Chondrocyte (in vitro differentiated cells): ENCODE measurements at regions not wholly inside any gene's neighbourhood (a gene's known extent, or its start where the extent isn't known, plus 50 kb on each side); places are given as distances from the start of the nearest gene placed in this dataset.

Source experiments
- DNase-seq: peaks from one replicate; pipeline ENCODE4 v3.0.0; 2021; ENCODE audit warnings: mixed read lengths, low spot score
- H3K27ac Mint-ChIP-seq: one replicate; pipeline ENCODE4 v1.8.0; 2021; ENCODE audit warnings: mild to moderate bottlenecking, moderate library complexity, mixed read lengths; ENCODE audit not compliant: unreplicated experiment
- H3K27me3 Mint-ChIP-seq: 2 replicates; pipeline ENCODE4 v1.8.0; 2021; ENCODE audit warnings: low read depth, mixed read lengths
- H3K36me3 Mint-ChIP-seq: 2 replicates; pipeline ENCODE4 v1.8.0; 2021; ENCODE audit warnings: low read depth, mixed read lengths
- H3K4me1 Mint-ChIP-seq: 2 replicates; pipeline ENCODE4 v1.8.0; 2021; ENCODE audit warnings: low read depth, mild to moderate bottlenecking, mixed read lengths
- H3K4me3 Mint-ChIP-seq: one replicate; pipeline ENCODE4 v1.8.0; 2021; ENCODE audit warnings: mild to moderate bottlenecking, moderate library complexity, mixed read lengths; ENCODE audit not compliant: unreplicated experiment
- H3K9me3 Mint-ChIP-seq: 2 replicates; pipeline ENCODE4 v1.8.0; 2021; ENCODE audit warnings: low read depth, mixed read lengths
- TF ChIP-seq, protein P1 (sequence below): fragments of 200-600 bp; sonication (generic); IDR thresholded peaks from 2 replicates; pipeline ENCODE4 v1.5.0; 2021; ENCODE audit warnings: antibody characterized with exemption, mild to moderate bottlenecking, moderate library complexity

DNA sequence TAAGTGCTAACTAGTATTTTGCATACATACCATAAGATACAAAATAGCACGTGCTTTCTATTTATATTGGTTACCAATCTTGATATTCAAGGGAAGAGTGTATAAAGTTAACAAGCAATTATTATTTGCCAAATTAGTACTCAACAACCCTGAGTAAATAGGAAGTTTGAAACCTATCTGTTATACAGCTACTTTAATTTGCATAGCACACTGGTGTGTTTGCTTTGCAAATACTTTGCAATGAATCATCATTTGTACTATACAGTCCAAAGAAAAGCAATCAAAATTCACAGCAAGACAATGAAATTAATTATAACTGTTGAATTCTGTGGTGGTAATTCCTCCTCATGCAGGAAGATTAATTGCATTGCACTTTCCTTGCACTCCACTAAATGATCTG is 469.1 kb downstream of the PRKD1 start:
- H3K27ac Mint-ChIP-seq, result no peak overlapping the region
- H3K4me3 Mint-ChIP-seq, result no peak overlapping the region
- H3K9me3 Mint-ChIP-seq, result no peaks in the 10 kb centered on the region
- H3K36me3 Mint-ChIP-seq, result no peaks in the 10 kb centered on the region
- TF ChIP-seq, protein P1, sequence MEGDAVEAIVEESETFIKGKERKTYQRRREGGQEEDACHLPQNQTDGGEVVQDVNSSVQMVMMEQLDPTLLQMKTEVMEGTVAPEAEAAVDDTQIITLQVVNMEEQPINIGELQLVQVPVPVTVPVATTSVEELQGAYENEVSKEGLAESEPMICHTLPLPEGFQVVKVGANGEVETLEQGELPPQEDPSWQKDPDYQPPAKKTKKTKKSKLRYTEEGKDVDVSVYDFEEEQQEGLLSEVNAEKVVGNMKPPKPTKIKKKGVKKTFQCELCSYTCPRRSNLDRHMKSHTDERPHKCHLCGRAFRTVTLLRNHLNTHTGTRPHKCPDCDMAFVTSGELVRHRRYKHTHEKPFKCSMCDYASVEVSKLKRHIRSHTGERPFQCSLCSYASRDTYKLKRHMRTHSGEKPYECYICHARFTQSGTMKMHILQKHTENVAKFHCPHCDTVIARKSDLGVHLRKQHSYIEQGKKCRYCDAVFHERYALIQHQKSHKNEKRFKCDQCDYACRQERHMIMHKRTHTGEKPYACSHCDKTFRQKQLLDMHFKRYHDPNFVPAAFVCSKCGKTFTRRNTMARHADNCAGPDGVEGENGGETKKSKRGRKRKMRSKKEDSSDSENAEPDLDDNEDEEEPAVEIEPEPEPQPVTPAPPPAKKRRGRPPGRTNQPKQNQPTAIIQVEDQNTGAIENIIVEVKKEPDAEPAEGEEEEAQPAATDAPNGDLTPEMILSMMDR, result no peak
- DNase-seq, result no peak
- no peaks in the 10 kb centered on the region for H3K4me1 Mint-ChIP-seq
- H3K27me3 Mint-ChIP-seq, result peaks cover 8% of the 10 kb centered on the region

DNA sequence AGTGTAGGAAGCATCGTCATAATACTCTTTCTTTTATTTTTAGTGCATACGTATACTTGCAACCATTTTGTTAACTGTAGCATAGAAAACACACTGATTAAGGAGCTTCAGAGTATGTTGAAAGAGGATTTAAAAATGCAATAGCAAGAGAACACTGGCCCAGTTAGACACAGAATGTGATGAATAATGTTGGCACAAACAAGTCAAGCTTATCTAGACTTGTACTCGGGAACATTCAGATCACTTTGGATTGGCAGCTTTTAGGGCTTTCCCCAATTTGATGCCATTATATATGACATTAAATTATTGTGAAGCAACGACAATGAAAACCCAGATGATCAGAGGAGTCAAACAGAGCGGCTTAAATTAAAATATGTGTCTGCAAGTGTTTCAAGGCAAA is 468.1 kb downstream of the PRKD1 start:
- DNase-seq, result no peak

DNA sequence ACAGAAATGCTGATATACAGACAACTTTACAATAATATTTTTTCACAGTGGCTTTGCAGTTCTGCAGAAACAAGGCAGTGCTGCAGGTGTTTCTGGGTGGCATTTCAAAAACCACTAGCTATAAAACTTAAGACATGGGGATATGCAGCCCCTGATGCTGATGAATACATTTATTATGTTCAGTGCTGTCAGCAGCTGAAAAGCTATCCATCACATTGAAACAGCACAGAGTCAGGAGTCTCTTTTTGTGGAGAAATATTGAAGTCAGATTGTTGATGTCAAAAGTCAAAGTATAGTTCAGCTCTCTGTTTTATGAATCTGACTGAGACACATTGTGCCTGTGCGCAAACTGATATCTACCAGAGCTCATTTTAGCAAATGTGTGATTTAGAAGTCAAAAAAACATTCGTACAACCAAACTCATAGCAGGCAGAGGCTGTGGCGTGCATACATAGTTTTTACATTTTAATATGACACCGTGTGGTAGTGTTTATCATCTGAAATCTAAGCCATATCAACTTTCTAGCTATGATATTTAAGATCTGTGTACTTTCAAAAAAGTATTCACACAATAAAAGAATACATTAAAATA is 467.6 kb downstream of the PRKD1 start:
- H3K4me1 Mint-ChIP-seq, result no peaks in the 10 kb centered on the region
- TF ChIP-seq, protein P1, result no peak
- no peak for DNase-seq
- peaks cover 8% of the 10 kb centered on the region for H3K27me3 Mint-ChIP-seq
- no peak overlapping the region for H3K27ac Mint-ChIP-seq
- no peaks in the 10 kb centered on the region for H3K36me3 Mint-ChIP-seq
- H3K4me3 Mint-ChIP-seq, result no peak overlapping the region
- H3K9me3 Mint-ChIP-seq, result no peaks in the 10 kb centered on the region

More for the DNA sequence above, 468.1 kb downstream of the PRKD1 start:
- no peaks in the 10 kb centered on the region for H3K36me3 Mint-ChIP-seq
- TF ChIP-seq, protein P1, result no peak
- no peak overlapping the region for H3K4me3 Mint-ChIP-seq
- no peak overlapping the region for H3K27ac Mint-ChIP-seq
- no peaks in the 10 kb centered on the region for H3K9me3 Mint-ChIP-seq
- H3K4me1 Mint-ChIP-seq, result no peaks in the 10 kb centered on the region
- peaks cover 8% of the 10 kb centered on the region for H3K27me3 Mint-ChIP-seq

DNA sequence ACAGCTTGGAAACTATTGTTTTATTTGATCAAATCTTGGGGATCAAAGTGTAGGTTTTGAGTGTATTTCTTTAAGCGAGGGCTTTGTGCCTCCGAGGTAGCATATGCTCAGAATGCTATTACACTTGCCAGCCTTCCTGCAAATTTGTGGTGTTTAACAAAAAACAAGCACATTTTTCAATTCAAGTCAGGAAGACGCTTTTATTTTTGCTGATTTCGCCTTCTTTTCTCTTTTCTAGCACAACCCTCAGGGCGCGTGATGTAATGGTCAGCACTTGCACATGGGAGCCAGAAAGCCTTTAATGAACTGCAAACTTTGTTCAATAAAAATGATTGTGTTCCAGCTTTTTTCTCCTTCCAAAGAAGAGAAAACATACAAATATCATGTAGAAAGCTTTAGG is 466.5 kb downstream of the PRKD1 start:
- H3K27me3 Mint-ChIP-seq, result peaks cover 8% of the 10 kb centered on the region
- TF ChIP-seq, protein P1, result no peak
- no peaks in the 10 kb centered on the region for H3K9me3 Mint-ChIP-seq
- no peaks in the 10 kb centered on the region for H3K36me3 Mint-ChIP-seq
- no peak overlapping the region for H3K4me3 Mint-ChIP-seq
- DNase-seq, result no peak
- no peak overlapping the region for H3K27ac Mint-ChIP-seq
- no peaks in the 10 kb centered on the region for H3K4me1 Mint-ChIP-seq

DNA sequence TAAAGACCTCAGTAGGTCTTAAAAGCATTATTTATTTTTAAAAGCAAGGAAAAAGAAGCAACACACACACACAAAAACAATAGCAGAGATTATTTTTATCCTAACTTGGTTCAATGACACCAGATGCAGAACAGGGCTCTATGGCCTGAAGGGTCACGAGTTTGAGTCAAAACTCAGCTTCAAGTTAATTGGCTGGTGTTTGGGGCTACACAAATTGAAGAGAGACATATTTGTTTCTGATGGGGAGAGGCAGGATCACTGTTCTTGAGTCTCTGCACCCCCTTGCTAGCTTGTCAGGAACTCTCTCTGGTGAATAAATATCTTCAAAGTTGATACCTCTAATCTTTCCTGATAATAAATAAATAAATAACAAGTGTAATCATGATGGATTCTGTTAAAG is 466.1 kb downstream of the PRKD1 start:
- no peaks in the 10 kb centered on the region for H3K4me1 Mint-ChIP-seq
- H3K36me3 Mint-ChIP-seq, result no peaks in the 10 kb centered on the region
- peaks cover 8% of the 10 kb centered on the region for H3K27me3 Mint-ChIP-seq
- H3K9me3 Mint-ChIP-seq, result no peaks in the 10 kb centered on the region
- H3K4me3 Mint-ChIP-seq, result no peak overlapping the region
- no peak overlapping the region for H3K27ac Mint-ChIP-seq
- DNase-seq, result no peak
- TF ChIP-seq, protein P1, result no peak
